HG03095 (cell line): ENCODE measurements at regions not wholly inside any gene's neighbourhood (a gene's known extent, or its start where the extent isn't known, plus 50 kb on each side); places are given as distances from the start of the nearest gene placed in this dataset.
"Not testable (repeated sequence)": the region's sequence is repeated elsewhere in the genome, so short reads cannot be mapped to it uniquely, and the experiment has no call there.

Experiments used
- ATAC-seq: cut with Tn5 transposase; IDR thresholded peaks from one replicate; pipeline ENCODE4 v1.9.1; 2021; ENCODE audit warnings: moderate library complexity; ENCODE audit not compliant: unreplicated experiment

GRCh38 chr5:21615195-21615765, 1237.9 kb downstream of the CDH12 start:
- ATAC-seq, result no peak

GRCh38 chr5:21613971-21614488, 1239.1 kb downstream of the CDH12 start:
- ATAC-seq, result no peak

GRCh38 chr5:21603796-21604195, 1249.3 kb downstream of the CDH12 start:
- ATAC-seq, result no peak

- ATAC-seq, result no peak
Measured at GRCh38 chr5:21594566-21594965, 1258.6 kb downstream of the CDH12 start.

GRCh38 chr5:21593261-21593660, 1259.9 kb downstream of the CDH12 start:
- ATAC-seq, result no peak

GRCh38 chr5:21581508-21581907, 1271.6 kb downstream of the CDH12 start:
- no peak for ATAC-seq

GRCh38 chr5:21574961-21575360, 1278.2 kb downstream of the CDH12 start:
- ATAC-seq, result no peak

GRCh38 chr5:21574438-21574837, 1278.7 kb downstream of the CDH12 start:
- no peak for ATAC-seq

- no peak for ATAC-seq
Measured at GRCh38 chr5:21573416-21574314, 1279.5 kb downstream of the CDH12 start.

- ATAC-seq, result not testable (repeated sequence)
Measured at GRCh38 chr5:21571196-21571595, 1281.9 kb downstream of the CDH12 start.

GRCh38 chr5:21559109-21559508, 1294.0 kb downstream of the CDH12 start:
- not testable (repeated sequence) for ATAC-seq

- ATAC-seq, result not testable (repeated sequence)
Measured at GRCh38 chr5:21552263-21552662, 1300.9 kb downstream of the CDH12 start.

GRCh38 chr5:21550916-21551315, 1302.2 kb downstream of the CDH12 start:
- ATAC-seq, result not testable (repeated sequence)

GRCh38 chr5:21547656-21548055, 1305.5 kb downstream of the CDH12 start:
- not testable (repeated sequence) for ATAC-seq

GRCh38 chr5:21535114-21535513, 1318.0 kb downstream of the CDH12 start:
- ATAC-seq, result not testable (repeated sequence)

- not testable (repeated sequence) for ATAC-seq
Measured at GRCh38 chr5:21521157-21521556, 1332.0 kb downstream of the CDH12 start.

- ATAC-seq, result not testable (repeated sequence)
Measured at GRCh38 chr5:21496926-21497325, 1356.2 kb downstream of the CDH12 start.

GRCh38 chr5:21496056-21496455, 1357.1 kb downstream of the CDH12 start:
- not testable (repeated sequence) for ATAC-seq

GRCh38 chr5:21495235-21495634, 1357.9 kb downstream of the CDH12 start:
- not testable (repeated sequence) for ATAC-seq

- ATAC-seq, result not testable (repeated sequence)
Measured at GRCh38 chr5:21494033-21494432, 1359.1 kb downstream of the CDH12 start.

- not testable (repeated sequence) for ATAC-seq
Measured at GRCh38 chr5:21491182-21491581, 1362.0 kb downstream of the CDH12 start.

GRCh38 chr5:21488828-21489227, 1364.3 kb downstream of the CDH12 start:
- ATAC-seq, result not testable (repeated sequence)
